Transverse colon (tissue), 4 donors: ENCODE measurements at regions not wholly inside any gene's neighbourhood (a gene's known extent, or its start where the extent isn't known, plus 50 kb on each side); places are given as distances from the start of the nearest gene placed in this dataset.

Source experiments
- CTCF ChIP-seq, 5 experiments: fragments of 200-600 bp in 3 of 5; fragments of 450-650 bp in 2 of 5; sonication (generic) in 3 of 5; IDR thresholded peaks; 1 replicate in 2 of 5; 2 replicates in 3 of 5; pipeline ENCODE4 v1.5.1; 2016 to 2017; ENCODE audit warnings: antibody characterized with exemption in 5 of 5, inconsistent platforms in 3 of 5, mild to moderate bottlenecking in 2 of 5, moderate library complexity in 1 of 5
- POLR2AphosphoS5 ChIP-seq, 3 donors: sonication (generic); formaldehyde crosslinking; IDR thresholded peaks; one replicate each; pipeline ENCODE4 v1.6.1; 2016; ENCODE audit warnings: antibody characterized with exemption in 3 of 3

- TF ChIP-seq POLR2AphosphoS5 (IDR thresholded peaks at IDR 0.05) (no peak), CTCF (IDR thresholded peaks at IDR 0.05) (no peak)
Measured at GRCh38 chr2:226115832-226116200, 683.8 kb downstream of the IRS1 start.
